WTC11 (cell line): ENCODE measurements at regions not wholly inside any gene's neighbourhood (a gene's known extent, or its start where the extent isn't known, plus 50 kb on each side); places are given as distances from the start of the nearest gene placed in this dataset.

ENCODE experiments used
- ATAC-seq: fragments of 200-7000 bp; cut with Tn5 transposase; 2 replicates; pipeline ENCODE4 v1.10.0; 2021; ENCODE audit warnings: mild to moderate bottlenecking, moderate library complexity
- CTCF ChIA-PET: fragments of 300-600 bp; sonication (Branson Sonifier 250); formaldehyde crosslinking; loops from one replicate; lab custom pipeline; 2021; ENCODE audit warnings: antibody characterized with exemption; lab: Charles Lee
- POLR2A ChIA-PET: fragments of 350-600 bp; sonication (Branson Sonifier 250); formaldehyde crosslinking; loops from one replicate; lab custom pipeline; 2021; ENCODE audit warnings: antibody characterized with exemption; lab: Charles Lee
- DNase-seq: peaks from one replicate; pipeline ENCODE4 v3.0.0; 2021; ENCODE audit warnings: low spot score
- H3K27ac Mint-ChIP-seq: 2 replicates; pipeline ENCODE4 v1.8.0; 2021; ENCODE audit warnings: mixed read lengths
- H3K27me3 Mint-ChIP-seq: 2 replicates; pipeline ENCODE4 v1.8.0; 2021; ENCODE audit warnings: low read depth, mild to moderate bottlenecking, moderate library complexity, mixed read lengths
- H3K36me3 Mint-ChIP-seq: 2 replicates; pipeline ENCODE4 v1.8.0; 2021; ENCODE audit warnings: mixed read lengths
- H3K4me1 Mint-ChIP-seq: 2 replicates; pipeline ENCODE4 v1.8.0; 2022; ENCODE audit warnings: mixed read lengths
- H3K4me3 Mint-ChIP-seq: 2 replicates; pipeline ENCODE4 v1.8.0; 2021; ENCODE audit warnings: mild to moderate bottlenecking, moderate library complexity, mixed read lengths
- H3K9me3 Mint-ChIP-seq: 2 replicates; pipeline ENCODE4 v1.8.0; 2021; ENCODE audit warnings: mixed read lengths
- AR ChIP-seq: fragments of 250-450 bp; sonication (Bioruptor Pico); IDR thresholded peaks from 2 replicates; pipeline ENCODE4 v1.9.0; 2021; ENCODE audit warnings: mild to moderate bottlenecking
- ARID4B ChIP-seq: sonication (generic); formaldehyde crosslinking; IDR thresholded peaks from 2 replicates; pipeline ENCODE4 v1.8.0; 2023; ENCODE audit warnings: missing genetic modification reagents, mild to moderate bottlenecking, borderline replicate concordance
- CDX4 ChIP-seq: fragments of 250-450 bp; sonication (Bioruptor Pico); IDR thresholded peaks from 2 replicates; pipeline ENCODE4 v1.9.0; 2021; ENCODE audit warnings: moderate library complexity, mild to moderate bottlenecking, inconsistent platforms, borderline replicate concordance
- CTCF ChIP-seq: fragments of 200-600 bp; IDR thresholded peaks from 2 replicates; pipeline ENCODE4 v1.8.0; 2022; ENCODE audit warnings: antibody characterized with exemption
- ELF4 ChIP-seq: sonication (generic); formaldehyde crosslinking; IDR thresholded peaks from 2 replicates; pipeline ENCODE4 v1.8.1; 2022; ENCODE audit warnings: low read depth, mild to moderate bottlenecking, moderate library complexity, missing genetic modification reagents
- ESRRA ChIP-seq: sonication (generic); formaldehyde crosslinking; IDR thresholded peaks from 2 replicates; pipeline ENCODE4 v1.8.1; 2022; ENCODE audit warnings: mild to moderate bottlenecking, missing genetic modification reagents, borderline replicate concordance
- FOXP1 ChIP-seq: sonication (generic); formaldehyde crosslinking; IDR thresholded peaks from 2 replicates; pipeline ENCODE4 v1.8.0; 2022; ENCODE audit warnings: missing genetic modification reagents, mild to moderate bottlenecking, moderate library complexity, borderline replicate concordance
- IRF1 ChIP-seq: sonication (generic); formaldehyde crosslinking; IDR thresholded peaks from 2 replicates; pipeline ENCODE4 v1.8.0; 2023; ENCODE audit warnings: missing genetic modification reagents
- JAZF1 ChIP-seq: fragments of 250-450 bp; sonication (Bioruptor Pico); IDR thresholded peaks from 2 replicates; pipeline ENCODE4 v1.9.0; 2021; ENCODE audit warnings: moderate library complexity, mild to moderate bottlenecking, inconsistent platforms
- MLX ChIP-seq: sonication (generic); formaldehyde crosslinking; IDR thresholded peaks from 2 replicates; pipeline ENCODE4 v1.8.1; 2023; ENCODE audit warnings: mild to moderate bottlenecking, missing genetic modification reagents, moderate library complexity
- MXD4 ChIP-seq: fragments of 250-450 bp; sonication (Bioruptor Pico); IDR thresholded peaks from 2 replicates; pipeline ENCODE4 v1.8.0; 2021; ENCODE audit warnings: mild to moderate bottlenecking, moderate library complexity, borderline replicate concordance
- MYBL2 ChIP-seq: sonication (generic); formaldehyde crosslinking; IDR thresholded peaks from 2 replicates; pipeline ENCODE4 v1.8.1; 2023; ENCODE audit warnings: mild to moderate bottlenecking, moderate library complexity, missing genetic modification reagents
- OVOL2 ChIP-seq: fragments of 250-450 bp; sonication (Bioruptor Pico); IDR thresholded peaks from 2 replicates; pipeline ENCODE4 v1.9.0; 2021; ENCODE audit warnings: mild to moderate bottlenecking, borderline replicate concordance
- RORB ChIP-seq: fragments of 250-450 bp; sonication (Bioruptor Pico); IDR thresholded peaks from 2 replicates; pipeline ENCODE4 v1.9.0; 2021; ENCODE audit warnings: mild to moderate bottlenecking
- SMAD4 ChIP-seq: sonication (generic); formaldehyde crosslinking; IDR thresholded peaks from 2 replicates; pipeline ENCODE4 v1.8.0; 2022; ENCODE audit warnings: mild to moderate bottlenecking, missing genetic modification reagents
- SP1 ChIP-seq: sonication (generic); formaldehyde crosslinking; conservative IDR thresholded peaks from 2 replicates; pipeline ENCODE4 v1.8.1; 2022; ENCODE audit warnings: missing genetic modification reagents
- ZBTB43 ChIP-seq: sonication (generic); formaldehyde crosslinking; IDR thresholded peaks from 2 replicates; pipeline ENCODE4 v1.8.1; 2023; ENCODE audit warnings: mild to moderate bottlenecking, missing genetic modification reagents
- ZNF138 ChIP-seq: sonication (generic); formaldehyde crosslinking; conservative IDR thresholded peaks from 2 replicates; pipeline ENCODE4 v1.8.1; 2022; ENCODE audit warnings: mild to moderate bottlenecking, moderate library complexity, missing genetic modification reagents
- ZNF232 ChIP-seq: sonication (generic); formaldehyde crosslinking; IDR thresholded peaks from 2 replicates; pipeline ENCODE4 v1.8.0; 2022; ENCODE audit warnings: mild to moderate bottlenecking, missing genetic modification reagents
- ZNF263 ChIP-seq: sonication (generic); formaldehyde crosslinking; IDR thresholded peaks from 2 replicates; pipeline ENCODE4 v1.8.1; 2022; ENCODE audit warnings: low read depth, mild to moderate bottlenecking, moderate library complexity, missing genetic modification reagents

- no peak for TF ChIP-seq ARID4B (CRISPR knock-in tag)
- TF ChIP-seq ZNF138, result no peak
- no peak for TF ChIP-seq CDX4 (CRISPR knock-in tag)
- TF ChIP-seq OVOL2, result no peak
- TF ChIP-seq MYBL2 (CRISPR knock-in tag), result no peak
- TF ChIP-seq SP1, result no peak
- TF ChIP-seq ESRRA (CRISPR knock-in tag), result no peak
- TF ChIP-seq, all 79 proteins: peak for 0
Measured at GRCh38 chr12:67925077-67925476, 64.2 kb upstream of the IFNG-AS1 start (continued).

- Mint-ChIP-seq H3K27ac (no peak overlapping the region), H3K4me3 (no peak overlapping the region), H3K27me3 (no peaks in the 10 kb centered on the region; the same call in 1 of the 2 replicates), H3K4me1 (peaks cover 16% of the 10 kb centered on the region)
- CTCF ChIA-PET, result interaction anchor here (0.8 kb wide), 1 partner anchor 17 kb away, joined by 3 read pairs; no protein-coding TSS in a partner anchor
- POLR2A ChIA-PET, result no interaction called here
- DNase-seq, result no peak
- no peak for ATAC-seq
- no peak for TF ChIP-seq SMAD4 (CRISPR knock-in tag)
- TF ChIP-seq IRF1 (CRISPR knock-in tag), result no peak
- no peak for TF ChIP-seq ZNF263
- no peak for TF ChIP-seq CTCF
- no peak for TF ChIP-seq JAZF1 (CRISPR knock-in tag)
- TF ChIP-seq RORB (CRISPR knock-in tag), result no peak
- TF ChIP-seq ARID4B (CRISPR knock-in tag), result no peak
- no peak for TF ChIP-seq ELF4 (CRISPR knock-in tag)
- no peak for TF ChIP-seq ZBTB43 (CRISPR knock-in tag)
- TF ChIP-seq MXD4, result no peak
- no peak for TF ChIP-seq AR (CRISPR knock-in tag)
- no peak for TF ChIP-seq MLX
- no peak for TF ChIP-seq ZNF232 (CRISPR knock-in tag)
- no peak for TF ChIP-seq FOXP1
- TF ChIP-seq, all 79 proteins: peak for 0
- Mint-ChIP-seq H3K9me3 (no peaks in the 10 kb centered on the region), H3K36me3 (no peaks in the 10 kb centered on the region)
Measured at GRCh38 chr12:67925552-67925951, 63.7 kb upstream of the IFNG-AS1 start.
